ENCODE measurements at regions not wholly inside any gene's neighbourhood (a gene's known extent, or its start where the extent isn't known, plus 50 kb on each side); places are given as distances from the start of the nearest gene placed in this dataset.

GRCh38 chr11:95459291-95460042 lies 228.5 kb upstream of the SESN3 start:
- DNase-seq = no peak

DNA sequence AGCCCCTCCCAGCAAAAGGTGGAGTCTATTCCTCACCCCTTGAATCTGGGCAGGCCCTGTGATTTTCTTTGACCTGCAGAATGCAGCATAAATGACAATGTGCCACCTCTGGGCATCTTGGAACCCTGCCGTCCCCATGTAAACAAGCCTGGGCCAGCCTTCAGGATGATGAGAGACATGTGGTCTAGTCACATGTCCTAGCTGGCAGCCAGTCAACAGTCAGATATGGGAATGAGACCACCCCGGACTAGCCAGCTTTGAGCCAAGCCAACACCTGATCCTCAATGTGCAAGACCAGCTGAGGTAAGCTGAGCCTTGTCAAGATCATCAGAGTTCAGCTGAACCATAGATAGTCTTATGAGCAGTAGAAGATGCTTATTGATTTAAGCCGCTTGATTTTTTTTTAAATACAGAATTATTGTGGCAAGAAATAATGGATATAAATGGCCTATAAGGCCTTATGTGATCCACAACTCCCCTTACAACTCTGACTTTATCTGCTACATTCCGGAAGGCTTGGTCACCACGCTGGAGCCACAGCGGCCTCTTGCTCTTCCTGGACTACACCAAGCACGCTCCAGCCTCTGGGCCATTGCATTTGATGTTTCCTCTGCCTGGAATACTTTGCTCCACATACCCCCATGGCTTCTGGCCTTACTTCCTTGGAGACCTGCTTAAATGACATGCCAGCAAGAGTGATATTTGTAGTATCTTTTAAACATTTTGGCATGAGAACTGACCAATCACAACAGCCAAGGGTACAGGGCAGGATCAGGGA lies 225.9 kb upstream of the SESN3 start:
- Histone ChIP-seq H3K36me3 (no peaks in the 10 kb centered on the region), H3K9me3 (no peaks in the 10 kb centered on the region), H3K4me1 (peaks cover 0 to 41% (median 13%) of the 10 kb centered on the region in 3 donors), H3K4me3 (no peak overlapping the region), H3K27ac (no peak overlapping the region), H3K27me3 (no peaks in the 10 kb centered on the region)
- DNase-seq = no peak
- TF ChIP-seq POLR2A (IDR thresholded peaks at IDR 0.05) (no peak), CTCF (IDR thresholded peaks at IDR 0.05) (no peak)
- WGBS, 2 donors = 87 to 93% methylated on average over 6 to 7 of the region's 7 CpGs
- intact Hi-C loops (cut with DNase I) = no loop called here

More at GRCh38 chr11:95459291-95460042, 228.5 kb upstream of the SESN3 start:
- intact Hi-C loops (cut with DNase I) = no loop called here
- Histone ChIP-seq H3K27ac (peak overlapping the region in 2 of 4 donors; percentile 24 to 52), H3K4me3 (no peak overlapping the region), H3K36me3 (no peaks in the 10 kb centered on the region), H3K27me3 (no peaks in the 10 kb centered on the region), H3K4me1 (peaks cover 0 to 16% (median 13%) of the 10 kb centered on the region in 3 donors), H3K9me3 (no peaks in the 10 kb centered on the region)
- TF ChIP-seq POLR2A (IDR thresholded peaks at IDR 0.05) (no peak), CTCF (IDR thresholded peaks at IDR 0.05) (no peak)
- 21 to 39% methylated on average over 7 of the region's 7 CpGs for WGBS, 2 donors

DNA sequence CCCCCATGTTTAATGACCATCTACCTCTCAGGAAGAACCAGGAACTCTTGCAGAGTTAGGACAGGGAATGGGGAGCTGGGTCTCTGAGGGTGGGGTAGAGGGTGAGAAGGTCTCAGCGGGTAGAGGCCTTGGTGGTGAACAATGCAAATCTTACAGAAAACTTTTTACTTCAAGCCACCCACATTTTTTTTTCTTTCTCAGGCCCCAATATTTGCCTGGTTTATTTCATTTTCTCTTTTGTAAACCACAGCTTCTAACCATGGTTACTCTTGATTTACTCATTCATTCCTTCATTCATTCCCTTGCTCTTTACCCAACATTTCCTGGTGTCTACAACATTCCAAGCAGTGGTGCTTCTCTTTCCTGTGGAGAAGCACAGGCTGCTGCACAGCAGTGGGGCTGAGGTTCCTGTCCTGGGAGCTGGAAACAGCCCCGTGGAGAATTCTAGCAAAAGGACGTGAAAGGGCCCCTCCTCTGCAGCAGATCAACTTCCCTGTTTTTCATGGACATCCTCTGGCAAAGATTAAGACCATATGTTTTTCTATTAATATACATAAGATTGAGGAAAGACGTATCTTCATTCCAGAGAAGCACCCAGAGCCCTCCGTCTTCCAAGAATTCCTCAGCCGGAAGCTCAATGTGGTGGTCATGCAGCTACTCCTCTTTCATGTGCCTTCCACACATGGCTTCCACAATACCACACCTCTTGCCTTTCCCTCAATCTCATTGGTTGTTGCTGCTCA lies 224.4 kb upstream of the SESN3 start:
- H3K4me3 ChIP-seq = no peak overlapping the region
- no peaks in the 10 kb centered on the region for H3K27me3 ChIP-seq
- TF ChIP-seq CTCF (IDR thresholded peaks at IDR 0.05) = no peak
- no peak for TF ChIP-seq POLR2A (IDR thresholded peaks at IDR 0.05)
- no peaks in the 10 kb centered on the region for H3K9me3 ChIP-seq
- no peak for DNase-seq
- H3K36me3 ChIP-seq = no peaks in the 10 kb centered on the region
- peaks cover 0 to 52% (median 13%) of the 10 kb centered on the region in 3 donors for H3K4me1 ChIP-seq
- intact Hi-C loops (cut with DNase I) = no loop called here
- H3K27ac ChIP-seq = no peak overlapping the region
- WGBS, 2 donors = 84 to 85% methylated on average over 6 of the region's 6 CpGs

GRCh38 chr11:95453616-95454171 lies 222.7 kb upstream of the SESN3 start:
- H3K27ac ChIP-seq = peak overlapping the region in 3 of 4 donors; percentile 17 to 33 (median 26)
- no peak overlapping the region for H3K4me3 ChIP-seq
- intact Hi-C loops (cut with DNase I) = no loop called here
- no peaks in the 10 kb centered on the region for H3K36me3 ChIP-seq
- TF ChIP-seq POLR2A (IDR thresholded peaks at IDR 0.05) (no peak), CTCF (IDR thresholded peaks at IDR 0.05) (peak in 1 of 6 experiments; percentile 1)
- 46 to 50% methylated on average over 2 of the region's 7 CpGs for WGBS, 2 donors
- peaks cover 0 to 37% (median 0%) of the 10 kb centered on the region in 3 donors for H3K4me1 ChIP-seq
- no peak for DNase-seq
- H3K9me3 ChIP-seq = no peaks in the 10 kb centered on the region
- peaks cover 0 to 7% (median 0%) of the 10 kb centered on the region in 4 donors for H3K27me3 ChIP-seq

All from esophagus squamous epithelium (tissue), 5 donors.